Panc1 (cell line): ENCODE measurements at regions not wholly inside any gene's neighbourhood (a gene's known extent, or its start where the extent isn't known, plus 50 kb on each side); places are given as distances from the start of the nearest gene placed in this dataset.

ENCODE experiments used
- ATAC-seq: fragments of 200-7000 bp; cut with Tn5 transposase; 2 replicates; pipeline ENCODE4 v1.9.1; 2020; ENCODE audit warnings: mild to moderate bottlenecking, moderate library complexity
- BruUV-seq: library from RNA; stranded (reverse); fragments of 400-500 nt; replicated peaks from 2 replicates; lab custom pipeline; 2021; lab: Mats Ljungman, UMichigan
- CTCF ChIA-PET: fragments of 300-600 bp; sonication (Branson Sonifier 250); formaldehyde crosslinking; loops from one replicate; lab custom pipeline; 2022; ENCODE audit warnings: antibody characterized with exemption; lab: Charles Lee
- POLR2A ChIA-PET: fragments of 300-600 bp; sonication (Branson Sonifier 250); formaldehyde crosslinking; loops from one replicate; lab custom pipeline; 2022; ENCODE audit warnings: antibody characterized with exemption; lab: Charles Lee
- DNase-seq: peaks from one replicate; pipeline ENCODE4 v3.0.0-alpha.2; 2010; ENCODE audit warnings: low read depth, low spot score
- H3K27ac ChIP-seq: 2 replicates; pipeline ENCODE4 v1.5.1; 2011; ENCODE audit warnings: mild to moderate bottlenecking, low read length, inconsistent platforms
- H3K27me3 ChIP-seq: fragments of 200-500 bp; sonication (Bioruptor generic); 2 replicates; pipeline ENCODE4 v1.6.0; 2014; ENCODE audit warnings: low read length, inconsistent platforms; ENCODE audit not compliant: control insufficient read depth, insufficient read depth
- H3K36me3 ChIP-seq: fragments of 200-500 bp; sonication (Bioruptor generic); 2 replicates; pipeline ENCODE4 v1.5.1; 2014; ENCODE audit warnings: inconsistent platforms, mild to moderate bottlenecking, low read length, moderate library complexity; ENCODE audit not compliant: control insufficient read depth, insufficient read depth
- H3K4me1 ChIP-seq: 2 replicates; pipeline ENCODE4 v1.5.1; 2011; ENCODE audit warnings: inconsistent platforms, mild to moderate bottlenecking, low read length, moderate library complexity; ENCODE audit not compliant: control insufficient read depth, insufficient read depth
- H3K4me3 ChIP-seq, 2 experiments: 2 replicates each; pipeline ENCODE4 v1.5.1; 2011 to 2012; ENCODE audit warnings: low read depth in 2 of 2, low read length in 2 of 2, mild to moderate bottlenecking in 2 of 2, inconsistent platforms in 1 of 2, moderate library complexity in 1 of 2
- H3K9me3 ChIP-seq: fragments of 200-500 bp; sonication (Bioruptor generic); 2 replicates; pipeline ENCODE4 v1.5.1; 2014; ENCODE audit warnings: low read depth, mild to moderate bottlenecking, inconsistent platforms, low read length, moderate library complexity; ENCODE audit not compliant: control insufficient read depth, insufficient read depth
- CTCF ChIP-seq: fragments of 450-650 bp; IDR thresholded peaks from 2 replicates; pipeline ENCODE4 v1.5.1; 2017; ENCODE audit warnings: mild to moderate bottlenecking
- POLR2AphosphoS5 ChIP-seq: IDR thresholded peaks from 2 replicates; pipeline ENCODE4 v1.6.1; 2012; ENCODE audit warnings: mild to moderate bottlenecking, low read depth, low read length, moderate library complexity
- REST ChIP-seq, 2 experiments: IDR thresholded peaks; 2 replicates each; pipeline ENCODE4 v1.6.1; 2011 to 2012; ENCODE audit warnings: low read depth in 2 of 2, control low read depth in 1 of 2, low read length in 1 of 2, mild to moderate bottlenecking in 1 of 2, moderate library complexity in 1 of 2; ENCODE audit not compliant: insufficient read depth in 1 of 2
- SIN3A ChIP-seq: IDR thresholded peaks from 2 replicates; pipeline ENCODE4 v1.6.1; 2012; ENCODE audit warnings: low read depth, mild to moderate bottlenecking, low read length, moderate library complexity, borderline replicate concordance; ENCODE audit not compliant: insufficient read depth
- TCF7L2 ChIP-seq: IDR thresholded peaks from 2 replicates; pipeline ENCODE4 v1.6.1; 2011; ENCODE audit warnings: mild to moderate bottlenecking, low read depth, low read length, inconsistent platforms
- in situ Hi-C: cut with HindIII; loops from 2 replicates; pipeline ENCODE4 v1.10.0; 2016; ENCODE audit warnings: low sequenced_read_pairs, low pct_unique_long_range_greater_than_20kb
- intact Hi-C: fragments of 100-400 bp; cut with micrococcal nuclease; formaldehyde crosslinking; loops from one replicate; pipeline ENCODE4 v1.10.0; 2022; ENCODE audit not compliant: unreplicated experiment

- intact Hi-C loops: no loop called here
These were observed 248.8 kb downstream of the RDH14 start for GRCh38 chr2:18311420-18312195.

GRCh38 chr2:18309627-18310026 lies 250.8 kb downstream of the RDH14 start:
- in situ Hi-C loops (no loop called here), intact Hi-C loops (no loop called here)
- CTCF ChIA-PET: no interaction called here

More at GRCh38 chr2:18311420-18312195, 248.8 kb downstream of the RDH14 start:
- CTCF ChIA-PET: no interaction called here
- in situ Hi-C loops: no loop called here
- H3K9me3 ChIP-seq: no peaks in the 10 kb centered on the region
- BruUV-seq: no TSS peak
- ATAC-seq (no peak), DNase-seq (no peak)
- H3K27ac ChIP-seq: no peak overlapping the region
- H3K4me1 ChIP-seq: no peaks in the 10 kb centered on the region
- TF ChIP-seq CTCF (no peak), POLR2AphosphoS5 (no peak), SIN3A (no peak), TCF7L2 (no peak), REST (IDR thresholded peaks at IDR 0.05; ENCODE audit: insufficient read depth in 1 of 2, low read depth in 2 of 2, low read length in 1 of 2) (no peak)
- no peaks in the 10 kb centered on the region for H3K36me3 ChIP-seq
- H3K27me3 ChIP-seq: no peaks in the 10 kb centered on the region
- POLR2A ChIA-PET: no interaction called here
- no peak overlapping the region for H3K4me3 ChIP-seq

More at GRCh38 chr2:18309627-18310026, 250.8 kb downstream of the RDH14 start:
- TF ChIP-seq CTCF (no peak), REST (IDR thresholded peaks at IDR 0.05; ENCODE audit: insufficient read depth in 1 of 2, low read depth in 2 of 2, low read length in 1 of 2) (no peak), POLR2AphosphoS5 (no peak), SIN3A (no peak), TCF7L2 (no peak)
- Histone ChIP-seq H3K9me3 (no peaks in the 10 kb centered on the region), H3K27ac (no peak overlapping the region), H3K4me1 (no peaks in the 10 kb centered on the region), H3K36me3 (no peaks in the 10 kb centered on the region), H3K27me3 (no peaks in the 10 kb centered on the region), H3K4me3 (no peak overlapping the region)
- no TSS peak for BruUV-seq
- ATAC-seq: no peak
- POLR2A ChIA-PET: no interaction called here
- no peak for DNase-seq
